OCI-LY3 (cell line): ENCODE measurements at regions not wholly inside any gene's neighbourhood (a gene's known extent, or its start where the extent isn't known, plus 50 kb on each side); places are given as distances from the start of the nearest gene placed in this dataset.

ENCODE experiments used
- EZH2phosphoT487 ChIP-seq: fragments of 200-600 bp; shearing (Covaris generic); IDR thresholded peaks from 2 replicates; pipeline ENCODE4 v1.6.1; 2018; ENCODE audit warnings: antibody characterized with exemption, mixed run types, low read depth
- TF ChIP-seq, protein P1 (sequence below): fragments of 200-600, 300-600 bp; sonication (generic); IDR thresholded peaks from 2 replicates; pipeline ENCODE4 v1.5.1; 2014; ENCODE audit warnings: antibody characterized with exemption, low read length, low read depth

DNA sequence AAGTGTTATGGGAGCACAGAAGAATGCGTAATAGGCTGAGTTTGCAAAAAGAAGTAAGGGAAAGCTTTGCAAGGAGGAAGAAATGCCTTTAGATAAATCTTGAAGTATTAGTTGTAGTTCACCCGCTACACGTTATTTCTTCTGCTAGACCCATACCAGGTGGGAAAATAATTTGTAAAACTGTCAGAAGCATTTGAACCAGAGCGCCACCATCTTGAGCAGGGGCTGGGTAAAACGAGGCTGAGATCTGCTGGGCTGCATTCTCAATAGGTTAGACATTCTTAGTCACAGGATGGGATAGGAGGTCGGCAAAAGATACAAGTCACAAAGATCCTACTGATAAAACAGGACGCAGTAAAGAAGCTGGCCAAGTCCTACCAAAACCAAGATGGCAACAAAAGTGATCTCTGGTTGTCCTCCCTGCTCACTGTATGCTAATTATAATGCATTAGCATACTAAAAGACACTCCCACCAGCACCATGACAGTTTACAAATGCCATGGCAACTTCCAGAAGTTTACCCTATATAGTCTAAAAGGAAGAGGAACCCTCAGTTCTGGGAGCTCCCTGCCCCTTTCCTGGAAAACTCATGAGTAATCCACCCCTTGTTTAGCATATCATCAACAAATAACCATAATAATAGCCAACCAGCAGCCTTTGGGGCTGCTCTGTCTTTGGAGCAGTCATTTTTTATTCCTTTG, 50.0 kb upstream of the ZNF280D start:
- TF ChIP-seq, protein P1, sequence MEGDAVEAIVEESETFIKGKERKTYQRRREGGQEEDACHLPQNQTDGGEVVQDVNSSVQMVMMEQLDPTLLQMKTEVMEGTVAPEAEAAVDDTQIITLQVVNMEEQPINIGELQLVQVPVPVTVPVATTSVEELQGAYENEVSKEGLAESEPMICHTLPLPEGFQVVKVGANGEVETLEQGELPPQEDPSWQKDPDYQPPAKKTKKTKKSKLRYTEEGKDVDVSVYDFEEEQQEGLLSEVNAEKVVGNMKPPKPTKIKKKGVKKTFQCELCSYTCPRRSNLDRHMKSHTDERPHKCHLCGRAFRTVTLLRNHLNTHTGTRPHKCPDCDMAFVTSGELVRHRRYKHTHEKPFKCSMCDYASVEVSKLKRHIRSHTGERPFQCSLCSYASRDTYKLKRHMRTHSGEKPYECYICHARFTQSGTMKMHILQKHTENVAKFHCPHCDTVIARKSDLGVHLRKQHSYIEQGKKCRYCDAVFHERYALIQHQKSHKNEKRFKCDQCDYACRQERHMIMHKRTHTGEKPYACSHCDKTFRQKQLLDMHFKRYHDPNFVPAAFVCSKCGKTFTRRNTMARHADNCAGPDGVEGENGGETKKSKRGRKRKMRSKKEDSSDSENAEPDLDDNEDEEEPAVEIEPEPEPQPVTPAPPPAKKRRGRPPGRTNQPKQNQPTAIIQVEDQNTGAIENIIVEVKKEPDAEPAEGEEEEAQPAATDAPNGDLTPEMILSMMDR = no peak
- no peak for TF ChIP-seq EZH2phosphoT487
